ENCODE measurements at regions not wholly inside any gene's neighbourhood (a gene's known extent, or its start where the extent isn't known, plus 50 kb on each side); places are given as distances from the start of the nearest gene placed in this dataset.

- Mint-ChIP-seq H3K36me3 (ENCODE audit: unreplicated experiment) (no peaks in the 10 kb centered on the region), H3K27me3 (ENCODE audit: unreplicated experiment) (no peaks in the 10 kb centered on the region), H3K27ac (ENCODE audit: unreplicated experiment) (no peak overlapping the region), H3K4me1 (ENCODE audit: unreplicated experiment) (no peaks in the 10 kb centered on the region), H3K4me3 (ENCODE audit: unreplicated experiment) (no peak overlapping the region), H3K9me3 (ENCODE audit: unreplicated experiment) (no peaks in the 10 kb centered on the region)
- no peak for DNase-seq (ENCODE audit: extremely low spot score, unreplicated experiment)
- TF ChIP-seq CTCF (IDR thresholded peaks at IDR 0.05), result no peak
Measured at GRCh38 chr1:79652426-79652825, 645.9 kb upstream of the ADGRL4 start.

DNA sequence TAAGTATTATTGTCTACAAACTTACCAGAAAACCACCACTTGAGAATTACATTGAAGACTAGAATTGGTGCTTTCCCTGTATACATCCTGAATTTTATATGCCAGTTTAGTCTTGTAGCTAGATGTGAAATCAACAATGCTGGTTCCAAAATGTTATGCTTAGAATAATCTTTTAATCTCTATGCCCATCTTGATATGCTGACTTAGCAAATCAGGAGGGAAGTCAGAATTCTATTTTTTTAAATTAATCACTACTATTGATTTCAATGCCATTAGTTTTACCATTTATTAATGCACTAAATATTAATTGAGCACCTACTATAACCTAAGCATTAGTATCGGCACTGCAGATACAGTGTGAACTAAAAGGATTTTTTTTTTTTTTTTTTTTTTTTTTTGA lies 641.6 kb upstream of the ADGRL4 start:
- Mint-ChIP-seq H3K36me3 (ENCODE audit: unreplicated experiment) (no peaks in the 10 kb centered on the region), H3K9me3 (ENCODE audit: unreplicated experiment) (peaks cover 4% of the 10 kb centered on the region)

GRCh38 chr1:79646880-79647279 lies 640.4 kb upstream of the ADGRL4 start:
- TF ChIP-seq CTCF (IDR thresholded peaks at IDR 0.05), result no peak
- DNase-seq (ENCODE audit: extremely low spot score, unreplicated experiment), result no peak
- Mint-ChIP-seq H3K9me3 (ENCODE audit: unreplicated experiment) (peaks cover 4% of the 10 kb centered on the region), H3K36me3 (ENCODE audit: unreplicated experiment) (no peaks in the 10 kb centered on the region), H3K4me3 (ENCODE audit: unreplicated experiment) (no peak overlapping the region), H3K27ac (ENCODE audit: unreplicated experiment) (no peak overlapping the region), H3K4me1 (ENCODE audit: unreplicated experiment) (peaks cover 8% of the 10 kb centered on the region), H3K27me3 (ENCODE audit: unreplicated experiment) (no peaks in the 10 kb centered on the region)

More for the DNA sequence above, 641.6 kb upstream of the ADGRL4 start:
- no peaks in the 10 kb centered on the region for H3K27me3 Mint-ChIP-seq (ENCODE audit: unreplicated experiment)
- peaks cover 8% of the 10 kb centered on the region for H3K4me1 Mint-ChIP-seq (ENCODE audit: unreplicated experiment)
- no peak for TF ChIP-seq CTCF (IDR thresholded peaks at IDR 0.05)
- DNase-seq (ENCODE audit: extremely low spot score, unreplicated experiment), result no peak
- H3K4me3 Mint-ChIP-seq (ENCODE audit: unreplicated experiment), result no peak overlapping the region
- no peak overlapping the region for H3K27ac Mint-ChIP-seq (ENCODE audit: unreplicated experiment)

DNA sequence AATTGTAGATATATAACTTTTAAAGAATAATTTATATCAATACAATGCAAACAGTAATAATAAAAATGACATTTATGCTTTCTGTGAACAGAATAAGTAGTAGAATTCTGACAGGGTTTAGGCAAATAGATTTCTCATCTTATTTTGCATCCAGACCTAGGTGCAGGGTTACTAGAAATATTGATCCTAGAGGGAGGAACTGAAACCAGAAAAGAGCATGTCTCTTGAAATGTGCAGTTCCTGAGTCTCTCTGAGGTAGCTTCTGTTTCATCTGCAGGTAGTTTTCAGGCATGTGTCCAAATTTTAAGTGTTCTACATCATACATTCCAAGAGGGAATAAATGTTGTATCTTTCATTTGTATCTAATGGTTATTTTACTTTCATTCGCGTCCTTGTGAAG lies 631.9 kb upstream of the ADGRL4 start:
- Mint-ChIP-seq H3K4me1 (ENCODE audit: unreplicated experiment) (peaks cover 3% of the 10 kb centered on the region), H3K9me3 (ENCODE audit: unreplicated experiment) (peaks cover 3% of the 10 kb centered on the region), H3K27ac (ENCODE audit: unreplicated experiment) (no peak overlapping the region), H3K27me3 (ENCODE audit: unreplicated experiment) (no peaks in the 10 kb centered on the region), H3K4me3 (ENCODE audit: unreplicated experiment) (no peak overlapping the region), H3K36me3 (ENCODE audit: unreplicated experiment) (no peaks in the 10 kb centered on the region)
- DNase-seq (ENCODE audit: extremely low spot score, unreplicated experiment), result no peak
- TF ChIP-seq CTCF (IDR thresholded peaks at IDR 0.05), result no peak

DNA sequence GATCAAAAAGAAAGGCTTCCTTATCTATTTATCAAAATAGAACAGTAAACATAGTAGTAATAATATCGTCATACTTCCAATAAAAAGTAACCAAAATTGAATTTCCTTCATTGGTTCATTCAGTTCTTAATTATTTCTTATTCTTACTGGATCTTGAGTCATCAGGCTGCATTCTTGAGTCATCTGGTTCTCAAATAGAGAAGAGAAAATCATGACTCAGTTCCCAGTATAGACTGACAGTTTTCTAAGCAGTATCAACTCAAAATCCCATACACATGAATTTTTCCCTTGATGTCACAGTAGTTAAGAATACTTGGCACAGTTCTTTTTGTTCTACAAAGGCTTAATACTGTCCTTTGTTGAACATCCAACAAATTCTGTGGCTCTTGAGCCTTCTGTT lies 626.9 kb upstream of the ADGRL4 start:
- peaks cover 3% of the 10 kb centered on the region for H3K9me3 Mint-ChIP-seq (ENCODE audit: unreplicated experiment)
- H3K27me3 Mint-ChIP-seq (ENCODE audit: unreplicated experiment), result no peaks in the 10 kb centered on the region
- H3K27ac Mint-ChIP-seq (ENCODE audit: unreplicated experiment), result no peak overlapping the region
- H3K36me3 Mint-ChIP-seq (ENCODE audit: unreplicated experiment), result no peaks in the 10 kb centered on the region
- peaks cover 3% of the 10 kb centered on the region for H3K4me1 Mint-ChIP-seq (ENCODE audit: unreplicated experiment)
- no peak for TF ChIP-seq CTCF (IDR thresholded peaks at IDR 0.05)
- no peak for DNase-seq (ENCODE audit: extremely low spot score, unreplicated experiment)
- no peak overlapping the region for H3K4me3 Mint-ChIP-seq (ENCODE audit: unreplicated experiment)
